ENCODE measurements at regions not wholly inside any gene's neighbourhood (a gene's known extent, or its start where the extent isn't known, plus 50 kb on each side); places are given as distances from the start of the nearest gene placed in this dataset.

DNA sequence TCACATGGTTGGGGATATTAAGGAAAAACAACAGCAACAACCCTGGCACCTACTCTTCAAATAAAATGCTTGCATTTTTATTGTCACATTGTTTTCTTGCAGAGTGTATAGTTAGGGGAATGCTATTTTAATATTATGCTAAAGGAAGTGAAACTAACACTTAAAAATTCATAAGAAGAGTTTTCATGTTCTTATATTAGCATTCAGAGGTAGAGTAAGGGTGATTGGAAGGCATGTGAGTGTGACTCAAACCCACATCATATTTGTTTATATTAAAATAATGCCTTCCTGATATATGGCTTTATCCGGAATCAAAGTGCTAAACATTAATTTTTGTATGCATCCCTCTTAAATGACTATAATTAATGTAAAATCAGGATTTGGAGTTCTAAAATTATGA is 59.8 kb upstream of the TES start:
- TF ChIP-seq POLR2A (IDR thresholded peaks at IDR 0.05; ENCODE audit: low read length) (no peak), GATA1 (IDR thresholded peaks at IDR 0.05; ENCODE audit: low read depth, low read length) (no peak)
